PC-9 (cell line): ENCODE measurements at regions not wholly inside any gene's neighbourhood (a gene's known extent, or its start where the extent isn't known, plus 50 kb on each side); places are given as distances from the start of the nearest gene placed in this dataset.

Source experiments
- BruUV-seq: library from RNA; stranded (reverse); fragments of 400-500 nt; replicated peaks from 2 replicates; lab custom pipeline; 2021; lab: Mats Ljungman, UMichigan
- CTCF ChIA-PET: fragments of 300-600 bp; sonication (Branson Sonifier 250); formaldehyde crosslinking; loops from one replicate; lab custom pipeline; 2022; ENCODE audit warnings: antibody characterized with exemption; lab: Charles Lee
- POLR2A ChIA-PET: fragments of 300-600 bp; sonication (Branson Sonifier 250); formaldehyde crosslinking; loops from one replicate; lab custom pipeline; 2022; ENCODE audit warnings: antibody characterized with exemption; ENCODE audit not compliant: unreplicated experiment; lab: Charles Lee
- DNase-seq, 2 experiments: peaks; one replicate each; pipeline versions ENCODE4 v3.0.0 to v3.0.0-alpha.2; 2015 to 2022; ENCODE audit warnings: mixed read lengths in 1 of 2
- H2AFZ ChIP-seq: fragments of 200-600 bp; sonication (generic); 2 replicates; pipeline ENCODE4 v1.8.1; 2017; ENCODE audit warnings: antibody characterized with exemption
- H3F3A ChIP-seq: fragments of 200-600 bp; sonication (generic); 2 replicates; pipeline ENCODE4 v1.8.1; 2017; ENCODE audit warnings: antibody characterized with exemption, mild to moderate bottlenecking, low read depth; ENCODE audit not compliant: insufficient read depth
- H3K27ac ChIP-seq: fragments of 200-600 bp; sonication (generic); 2 replicates; pipeline ENCODE4 v1.6.1; 2016; ENCODE audit warnings: mixed run types
- H3K27me3 ChIP-seq: fragments of 200-600 bp; sonication (generic); 2 replicates; pipeline ENCODE4 v1.6.1; 2016; ENCODE audit warnings: low read depth, mixed run types; ENCODE audit not compliant: insufficient read depth
- H3K36me3 ChIP-seq: fragments of 200-600 bp; sonication (generic); 2 replicates; pipeline ENCODE4 v1.6.1; 2016; ENCODE audit warnings: low read depth, mixed run types
- H3K4me1 ChIP-seq: fragments of 200-600 bp; sonication (generic); replicated peaks from 2 replicates; pipeline ENCODE4 v1.6.1; 2016; ENCODE audit warnings: mixed run types; ENCODE audit not compliant: insufficient read depth
- H3K4me2 ChIP-seq: fragments of 200-600 bp; sonication (generic); 2 replicates; pipeline ENCODE4 v1.6.1; 2017; ENCODE audit warnings: mixed run types
- H3K4me3 ChIP-seq: fragments of 200-600 bp; sonication (generic); 2 replicates; pipeline ENCODE4 v1.6.1; 2016; ENCODE audit warnings: mixed run types
- H3K79me2 ChIP-seq: fragments of 200-600 bp; sonication (generic); 2 replicates; pipeline ENCODE4 v1.6.1; 2017; ENCODE audit warnings: low read depth, mixed run types
- H3K9me2 ChIP-seq: fragments of 200-600 bp; sonication (generic); 2 replicates; pipeline ENCODE4 v1.8.1; 2017; ENCODE audit warnings: mild to moderate bottlenecking; ENCODE audit not compliant: insufficient read depth
- H3K9me3 ChIP-seq: fragments of 200-600 bp; sonication (generic); 2 replicates; pipeline ENCODE4 v1.8.1; 2016; ENCODE audit warnings: low read depth; ENCODE audit not compliant: insufficient read depth
- H4K20me1 ChIP-seq: fragments of 200-600 bp; sonication (generic); 2 replicates; pipeline ENCODE4 v1.8.1; 2017; ENCODE audit not compliant: insufficient read depth
- EZH2 ChIP-seq: fragments of 200-600 bp; sonication (generic); IDR thresholded peaks from 2 replicates; pipeline ENCODE4 v1.8.0; 2017; ENCODE audit warnings: antibody characterized with exemption, low read depth
- intact Hi-C: fragments of 100-400 bp; cut with micrococcal nuclease; formaldehyde crosslinking; loops from one replicate; pipeline ENCODE4 v1.10.0; 2022; ENCODE audit not compliant: unreplicated experiment
- TF ChIP-seq, protein P1 (sequence below): fragments of 200-600 bp; sonication (generic); conservative IDR thresholded peaks from 2 replicates; pipeline ENCODE4 v1.6.1; 2017; ENCODE audit warnings: mixed run types, antibody characterized with exemption, mild to moderate bottlenecking, moderate library complexity

DNA sequence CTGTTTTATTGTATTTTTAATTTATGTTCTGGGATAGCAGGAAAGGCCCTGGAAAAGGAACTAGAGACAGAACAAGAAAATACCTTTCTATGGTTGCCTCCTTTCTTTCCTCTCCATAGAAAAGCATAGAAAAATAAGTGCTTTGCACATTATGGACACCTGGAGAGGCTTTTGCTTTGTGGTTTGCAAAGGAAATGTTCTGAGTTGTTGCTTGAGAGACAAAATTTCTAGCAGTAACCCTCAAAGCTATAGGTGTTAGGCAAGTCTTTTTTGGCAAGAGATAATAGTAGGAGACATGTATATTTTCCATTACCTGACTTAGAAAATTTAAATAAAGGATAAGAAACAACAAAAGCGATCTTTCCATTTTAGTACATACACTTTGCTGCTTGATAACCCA, 378.6 kb upstream of the PRKCQ start:
- H2AFZ ChIP-seq = no peak overlapping the region
- no peak for DNase-seq
- no peak overlapping the region for H3K27ac ChIP-seq
- POLR2A ChIA-PET = no interaction called here
- no peaks in the 10 kb centered on the region for H3K9me2 ChIP-seq
- no peaks in the 10 kb centered on the region for H3K9me3 ChIP-seq
- intact Hi-C loops = no loop called here
- BruUV-seq = no TSS peak
- no peaks in the 10 kb centered on the region for H3K27me3 ChIP-seq
- H3K79me2 ChIP-seq = no peaks in the 10 kb centered on the region
- no peaks in the 10 kb centered on the region for H3F3A ChIP-seq
- TF ChIP-seq, protein P1, sequence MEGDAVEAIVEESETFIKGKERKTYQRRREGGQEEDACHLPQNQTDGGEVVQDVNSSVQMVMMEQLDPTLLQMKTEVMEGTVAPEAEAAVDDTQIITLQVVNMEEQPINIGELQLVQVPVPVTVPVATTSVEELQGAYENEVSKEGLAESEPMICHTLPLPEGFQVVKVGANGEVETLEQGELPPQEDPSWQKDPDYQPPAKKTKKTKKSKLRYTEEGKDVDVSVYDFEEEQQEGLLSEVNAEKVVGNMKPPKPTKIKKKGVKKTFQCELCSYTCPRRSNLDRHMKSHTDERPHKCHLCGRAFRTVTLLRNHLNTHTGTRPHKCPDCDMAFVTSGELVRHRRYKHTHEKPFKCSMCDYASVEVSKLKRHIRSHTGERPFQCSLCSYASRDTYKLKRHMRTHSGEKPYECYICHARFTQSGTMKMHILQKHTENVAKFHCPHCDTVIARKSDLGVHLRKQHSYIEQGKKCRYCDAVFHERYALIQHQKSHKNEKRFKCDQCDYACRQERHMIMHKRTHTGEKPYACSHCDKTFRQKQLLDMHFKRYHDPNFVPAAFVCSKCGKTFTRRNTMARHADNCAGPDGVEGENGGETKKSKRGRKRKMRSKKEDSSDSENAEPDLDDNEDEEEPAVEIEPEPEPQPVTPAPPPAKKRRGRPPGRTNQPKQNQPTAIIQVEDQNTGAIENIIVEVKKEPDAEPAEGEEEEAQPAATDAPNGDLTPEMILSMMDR = no peak
- no peak for TF ChIP-seq EZH2
- CTCF ChIA-PET = no interaction called here
- no peaks in the 10 kb centered on the region for H3K36me3 ChIP-seq
- H3K4me3 ChIP-seq = no peak overlapping the region
- H3K4me2 ChIP-seq = no peak overlapping the region
- no peaks in the 10 kb centered on the region for H3K4me1 ChIP-seq
- no peaks in the 10 kb centered on the region for H4K20me1 ChIP-seq

DNA sequence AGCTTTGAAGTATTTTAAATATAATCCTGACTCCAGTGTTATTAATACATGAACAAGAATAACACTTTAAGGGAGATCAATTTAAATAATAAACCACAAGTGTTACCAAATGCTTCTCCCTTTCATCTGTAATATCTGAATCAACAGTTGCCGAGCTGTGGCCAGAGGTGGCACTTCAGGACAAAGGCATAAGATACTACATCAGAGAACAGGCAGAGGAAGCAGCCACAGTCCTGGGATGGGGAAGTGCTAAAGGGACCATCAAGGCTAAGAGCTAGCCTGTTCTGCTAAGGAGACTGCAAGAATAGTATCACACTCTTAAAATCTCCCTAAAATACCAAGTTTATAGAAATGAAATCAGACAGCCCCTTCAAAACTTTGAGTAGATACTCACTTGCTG, 378.2 kb upstream of the PRKCQ start:
- TF ChIP-seq, protein P1 = no peak
- no peak for TF ChIP-seq EZH2
- no peak overlapping the region for H3K27ac ChIP-seq
- H3K79me2 ChIP-seq = no peaks in the 10 kb centered on the region
- no peaks in the 10 kb centered on the region for H3K27me3 ChIP-seq
- BruUV-seq = no TSS peak
- H2AFZ ChIP-seq = no peak overlapping the region
- ChIA-PET CTCF (no interaction called here), POLR2A (no interaction called here)
- no peaks in the 10 kb centered on the region for H3K9me2 ChIP-seq
- no peak for DNase-seq
- H3K9me3 ChIP-seq = no peaks in the 10 kb centered on the region
- H3K4me1 ChIP-seq = no peaks in the 10 kb centered on the region
- intact Hi-C loops = no loop called here
- no peaks in the 10 kb centered on the region for H3F3A ChIP-seq
- H3K4me2 ChIP-seq = no peak overlapping the region
- H3K4me3 ChIP-seq = no peak overlapping the region
- H3K36me3 ChIP-seq = no peaks in the 10 kb centered on the region
- H4K20me1 ChIP-seq = no peaks in the 10 kb centered on the region

DNA sequence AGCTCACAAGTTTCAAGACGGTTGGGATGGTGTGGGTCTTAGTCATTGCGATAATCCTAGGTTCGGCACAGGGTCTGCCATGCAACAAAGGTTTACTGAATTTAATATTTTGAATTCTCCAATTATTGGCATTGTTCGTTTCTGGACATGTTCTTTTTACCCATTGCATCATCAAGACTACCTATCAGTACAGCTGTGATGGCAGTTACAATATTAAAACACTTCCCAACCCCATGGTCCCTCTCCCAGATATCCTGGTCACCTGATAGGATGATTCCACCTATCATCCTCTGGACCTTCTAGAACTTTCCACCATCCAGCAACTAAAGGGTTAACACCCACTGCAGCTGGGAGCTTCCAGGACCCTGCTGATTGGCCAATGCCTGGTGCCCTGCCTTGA, 377.8 kb upstream of the PRKCQ start:
- BruUV-seq = no TSS peak
- POLR2A ChIA-PET = no interaction called here
- H3K79me2 ChIP-seq = no peaks in the 10 kb centered on the region
- CTCF ChIA-PET = no interaction called here
- H3K27ac ChIP-seq = no peak overlapping the region
- H3K4me2 ChIP-seq = no peak overlapping the region
- DNase-seq = no peak
- H3K36me3 ChIP-seq = no peaks in the 10 kb centered on the region
- H3F3A ChIP-seq = no peaks in the 10 kb centered on the region
- intact Hi-C loops = no loop called here
- H2AFZ ChIP-seq = no peak overlapping the region
- H3K4me1 ChIP-seq = no peaks in the 10 kb centered on the region
- no peak for TF ChIP-seq EZH2
- TF ChIP-seq, protein P1 = no peak
- H3K9me3 ChIP-seq = no peaks in the 10 kb centered on the region
- no peaks in the 10 kb centered on the region for H4K20me1 ChIP-seq
- no peaks in the 10 kb centered on the region for H3K9me2 ChIP-seq
- H3K4me3 ChIP-seq = no peak overlapping the region
- H3K27me3 ChIP-seq = no peaks in the 10 kb centered on the region
